Activated CD4-positive, alpha-beta T cell treated with anti-CD3 and anti-CD28 coated beads, Interleukin-2, amount 50 U/mL, for 16 hours (primary cell): ENCODE measurements at regions not wholly inside any gene's neighbourhood (a gene's known extent, or its start where the extent isn't known, plus 50 kb on each side); places are given as distances from the start of the nearest gene placed in this dataset.
"Not testable (repeated sequence)": the region's sequence is repeated elsewhere in the genome, so short reads cannot be mapped to it uniquely, and the experiment has no call there.

Experiments used
- DNase-seq: peaks from one replicate; pipeline ENCODE4 v3.0.0-alpha.2; 2020

GRCh38 chr1:5623399-5623798, 368.8 kb downstream of the NPHP4 start:
- no peak for DNase-seq

DNA sequence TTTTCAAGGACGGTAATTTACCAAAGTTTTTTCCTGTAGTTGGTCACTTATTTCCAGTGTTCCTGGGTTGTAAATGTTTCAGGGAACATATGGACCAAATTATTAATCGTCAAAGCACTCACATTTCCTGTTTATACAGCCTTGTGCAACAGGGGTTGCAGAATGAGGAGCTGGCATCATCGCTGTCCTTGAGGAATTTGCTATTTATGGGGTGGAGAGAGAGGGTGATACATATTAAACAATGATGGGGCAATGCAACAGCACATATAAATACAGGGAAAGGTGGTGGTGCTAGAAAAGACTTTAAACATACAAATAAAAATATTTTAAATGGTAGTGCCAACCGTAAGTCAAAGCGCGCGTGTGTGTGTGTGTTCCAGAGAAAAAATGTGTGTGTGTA, 369.8 kb downstream of the NPHP4 start:
- no peak for DNase-seq

DNA sequence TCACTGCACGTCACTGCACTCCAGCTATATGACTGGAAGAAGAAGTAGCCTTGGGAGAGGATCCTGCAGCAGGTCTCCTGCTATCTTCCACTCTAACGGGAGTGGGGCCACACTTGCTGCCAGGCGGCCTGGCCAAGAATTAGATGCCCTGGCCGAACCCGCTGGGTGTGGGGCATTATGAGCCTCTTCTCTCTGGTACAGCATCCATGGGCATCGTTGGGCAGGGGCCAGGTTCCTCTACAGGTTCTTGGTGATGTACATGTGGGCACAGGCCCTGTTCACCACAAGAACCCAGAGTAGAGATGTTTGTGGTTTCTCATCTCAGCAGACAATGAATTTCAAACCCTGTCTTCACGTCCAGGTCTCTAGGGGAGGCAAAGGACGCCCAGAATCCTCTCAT, 370.5 kb downstream of the NPHP4 start:
- DNase-seq, result no peak

- DNase-seq, result no peak
Observed at GRCh38 chr1:5620997-5621396, 371.2 kb downstream of the NPHP4 start.

- no peak for DNase-seq
Observed at GRCh38 chr1:5620418-5620817, 371.8 kb downstream of the NPHP4 start.

GRCh38 chr1:5619469-5619868, 372.8 kb downstream of the NPHP4 start:
- no peak for DNase-seq

- DNase-seq, result no peak
Observed at GRCh38 chr1:5617546-5617945, 374.7 kb downstream of the NPHP4 start.

- no peak for DNase-seq
Observed at GRCh38 chr1:5617179-5617520, 375.1 kb downstream of the NPHP4 start.

- DNase-seq, result no peak
Observed at GRCh38 chr1:5616366-5617178, 375.7 kb downstream of the NPHP4 start.

DNA sequence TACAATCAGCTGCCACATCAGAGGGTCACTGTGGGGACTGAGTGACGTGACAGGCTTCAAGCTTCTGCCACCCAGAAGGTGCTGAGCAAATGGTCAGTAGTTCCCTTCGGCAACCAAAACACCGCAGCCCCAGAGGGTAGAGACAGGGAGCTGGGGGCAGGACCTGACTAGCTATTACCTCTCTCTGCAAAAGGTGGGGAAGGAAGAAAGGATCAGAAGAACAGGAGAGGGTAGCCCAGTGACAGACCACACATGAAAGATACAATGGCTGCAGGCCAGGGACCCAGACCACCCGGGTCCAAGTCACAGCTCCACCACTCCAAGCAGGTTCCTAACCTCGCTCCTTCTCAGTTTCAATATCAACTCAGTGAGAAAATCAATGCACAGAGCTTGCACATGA, 377.1 kb downstream of the NPHP4 start:
- DNase-seq, result no peak

- DNase-seq, result no peak
Observed at GRCh38 chr1:5613900-5614299, 378.3 kb downstream of the NPHP4 start.

GRCh38 chr1:5611851-5612250, 380.4 kb downstream of the NPHP4 start:
- DNase-seq, result no peak

- DNase-seq, result no peak
Observed at GRCh38 chr1:5611431-5611830, 380.8 kb downstream of the NPHP4 start.

- DNase-seq, result no peak
Observed at GRCh38 chr1:5610432-5610831, 381.8 kb downstream of the NPHP4 start.

DNA sequence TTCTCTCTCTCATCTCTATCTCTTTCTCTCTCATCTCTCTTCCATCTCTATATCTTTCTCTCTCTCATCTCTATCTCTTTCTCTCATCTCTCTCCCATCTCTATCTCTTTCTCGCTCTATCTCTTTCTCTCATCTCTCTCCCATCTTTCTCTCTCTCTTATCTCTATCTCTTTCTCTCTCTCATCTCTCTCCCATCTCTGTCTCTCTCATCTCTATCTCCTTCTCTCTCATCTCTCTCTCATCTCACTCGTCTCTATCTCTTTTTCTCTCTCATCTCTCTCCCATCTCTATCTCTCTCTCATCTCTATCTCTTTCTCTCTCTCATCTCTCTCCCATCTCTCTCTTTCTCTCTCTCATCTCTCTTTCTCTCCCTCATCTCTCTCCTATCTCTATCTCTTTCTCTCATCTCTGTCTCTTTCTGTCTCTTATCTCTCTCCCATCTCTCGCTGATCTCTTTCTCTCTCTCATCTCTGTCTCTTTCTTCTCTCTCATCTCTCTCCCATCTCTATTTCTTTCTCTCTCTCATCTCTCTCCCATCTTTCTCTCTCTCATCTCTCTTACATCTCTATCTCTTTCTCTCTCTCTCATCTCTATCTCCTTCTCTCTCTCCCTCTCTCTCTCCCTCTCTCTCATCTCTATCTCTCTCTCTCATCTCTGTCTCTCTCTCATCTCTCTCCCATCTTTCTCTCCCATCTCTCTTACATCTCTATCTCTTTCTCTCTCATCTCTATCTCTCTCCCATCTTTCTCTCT, 388.7 kb downstream of the NPHP4 start:
- no peak for DNase-seq

DNA sequence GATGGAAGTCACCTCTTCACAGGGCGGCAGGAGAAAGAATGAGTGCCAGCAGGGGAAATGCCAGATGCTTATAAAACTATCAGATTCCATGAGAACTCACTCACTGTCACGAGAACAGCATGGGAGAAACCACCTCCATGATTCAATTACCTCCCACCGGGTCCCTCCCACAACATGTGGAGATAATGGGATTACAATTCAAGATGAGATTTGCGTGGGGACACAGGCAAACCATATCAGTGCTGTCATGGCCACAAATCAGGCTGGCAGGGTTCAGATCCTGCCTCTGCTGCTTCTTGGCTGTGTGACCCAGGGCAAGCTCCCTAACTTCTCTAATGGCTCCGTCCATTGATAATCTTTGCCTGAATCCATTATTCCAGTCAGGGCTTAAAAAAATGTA, 389.5 kb downstream of the NPHP4 start:
- not testable (repeated sequence) for DNase-seq

GRCh38 chr1:5601516-5601915, 390.7 kb downstream of the NPHP4 start:
- no peak for DNase-seq

GRCh38 chr1:5599541-5599940, 392.7 kb downstream of the NPHP4 start:
- no peak for DNase-seq

DNA sequence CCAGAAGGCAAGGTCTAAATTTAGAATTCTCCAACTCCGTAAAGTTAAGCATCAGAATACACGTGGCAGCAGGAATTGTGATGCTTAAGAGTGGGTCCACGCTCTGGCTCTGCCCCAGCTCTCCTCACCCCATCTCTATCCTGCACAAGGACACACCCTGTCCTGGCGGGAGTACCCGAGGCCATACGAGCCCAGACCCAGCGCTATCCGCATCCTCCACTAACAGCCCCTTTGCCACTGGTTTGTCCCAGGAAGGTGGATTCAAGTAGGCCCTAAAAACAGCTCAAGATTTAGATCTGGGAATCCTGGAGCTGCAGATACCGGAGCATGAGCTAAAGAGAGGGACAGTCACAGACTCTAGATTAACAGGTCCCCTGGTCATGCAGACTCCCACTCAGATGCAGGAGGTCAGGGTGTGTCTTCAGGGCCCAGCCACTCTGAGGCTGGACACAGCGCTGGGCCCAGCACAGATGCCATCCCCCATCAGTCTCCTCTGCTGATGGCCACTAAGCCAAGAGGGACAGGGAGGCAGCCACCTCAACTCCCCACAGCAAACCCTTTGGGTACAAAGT, 393.3 kb downstream of the NPHP4 start:
- no peak for DNase-seq

GRCh38 chr1:5597991-5598823, 394.0 kb downstream of the NPHP4 start:
- DNase-seq, result no peak

GRCh38 chr1:5597171-5597850, 394.9 kb downstream of the NPHP4 start:
- DNase-seq, result no peak

GRCh38 chr1:5596651-5597050, 395.6 kb downstream of the NPHP4 start:
- no peak for DNase-seq
